Upper lobe of left lung (tissue), 4 donors: ENCODE measurements at regions not wholly inside any gene's neighbourhood (a gene's known extent, or its start where the extent isn't known, plus 50 kb on each side); places are given as distances from the start of the nearest gene placed in this dataset.

Experiments used
- CTCF ChIP-seq, 6 experiments: fragments of 450-650 bp in 4 of 6; fragments of 200-600 bp in 2 of 6; sonication (generic) in 2 of 6; IDR thresholded peaks; one replicate each; pipeline ENCODE4 v1.5.1; 2016 to 2019; ENCODE audit warnings: antibody characterized with exemption in 6 of 6
- EP300 ChIP-seq, 4 donors: sonication (generic); formaldehyde crosslinking; IDR thresholded peaks; one replicate each; pipeline ENCODE4 v1.5.1; 2017; ENCODE audit warnings: antibody characterized with exemption in 4 of 4, control low read depth in 2 of 4
- POLR2A ChIP-seq, 4 donors: fragments of 450-650 bp; IDR thresholded peaks; one replicate each; pipeline ENCODE4 v1.5.1; 2016 to 2017; ENCODE audit warnings: antibody characterized with exemption in 4 of 4, mild to moderate bottlenecking in 2 of 4
- POLR2AphosphoS5 ChIP-seq, 2 donors: sonication (generic); formaldehyde crosslinking; IDR thresholded peaks; one replicate each; pipeline ENCODE4 v1.5.1; 2017; ENCODE audit warnings: antibody characterized with exemption in 2 of 2

DNA sequence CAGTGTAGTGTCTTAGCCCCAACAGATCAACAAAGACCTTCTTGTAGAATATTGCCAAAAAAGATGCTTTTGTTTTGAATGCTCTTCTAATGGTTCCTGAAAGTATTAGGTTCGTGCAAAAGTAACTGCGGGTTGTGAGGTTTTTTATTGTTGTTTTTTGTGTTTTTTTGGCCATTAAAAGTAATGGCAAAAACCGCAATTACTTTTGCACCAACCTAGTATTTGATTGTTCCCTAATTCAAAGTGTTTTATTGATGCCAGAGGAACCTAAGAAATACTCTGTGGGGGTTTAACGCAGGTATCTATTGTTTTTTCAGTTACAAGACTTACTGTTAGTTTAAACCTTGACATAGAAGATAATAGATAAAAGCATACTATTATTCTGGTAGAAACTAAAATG lies 150.8 kb upstream of the DAAM1 start:
- TF ChIP-seq CTCF (IDR thresholded peaks at IDR 0.05) = no peak
- TF ChIP-seq POLR2AphosphoS5 (IDR thresholded peaks at IDR 0.05) = no peak
- TF ChIP-seq POLR2A (IDR thresholded peaks at IDR 0.05) = no peak
- no peak for TF ChIP-seq EP300 (IDR thresholded peaks at IDR 0.05)
